ENCODE measurements at regions not wholly inside any gene's neighbourhood (a gene's known extent, or its start where the extent isn't known, plus 50 kb on each side); places are given as distances from the start of the nearest gene placed in this dataset.

DNA sequence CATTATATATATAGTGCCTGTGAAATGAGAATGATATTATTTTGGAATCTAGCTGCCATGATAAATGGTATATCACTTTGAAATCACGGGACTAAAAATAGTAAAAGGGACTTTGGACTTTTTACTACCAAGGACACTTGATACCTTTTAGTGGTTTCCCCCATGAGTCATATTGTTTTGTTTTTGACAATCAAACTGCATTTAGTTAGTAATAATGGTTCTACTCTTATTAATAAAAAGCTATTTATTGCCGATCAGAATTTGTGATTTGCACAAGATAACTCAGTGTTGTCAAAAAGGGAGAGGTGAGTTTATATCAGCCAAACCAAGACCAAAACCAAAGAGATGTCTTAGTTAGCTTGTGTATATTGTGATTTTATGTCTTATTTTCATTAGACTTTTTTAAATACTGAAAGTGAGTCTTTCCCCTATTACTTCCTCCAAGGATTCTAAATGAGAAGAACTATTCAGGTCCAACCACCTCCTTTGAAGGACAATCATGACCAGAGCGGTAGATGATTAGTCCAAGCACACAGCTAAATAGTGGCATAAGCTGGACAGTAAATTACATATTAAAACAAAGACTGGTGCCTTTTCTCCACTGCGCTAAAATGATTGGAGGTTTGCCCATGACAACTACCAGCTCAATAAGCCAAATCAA is 281.7 kb upstream of the ESRRG start:
- FAIRE-seq = no peak

GRCh38 chr1:217003355-217003754 is 280.1 kb upstream of the ESRRG start:
- no peak for FAIRE-seq
- no peak for DNase-seq (ENCODE audit: low spot score)

More for the DNA sequence above, 281.7 kb upstream of the ESRRG start:
- DNase-seq (ENCODE audit: low spot score) = no peak

- no peak for DNase-seq (ENCODE audit: low spot score)
- no peak for FAIRE-seq
These were observed 274.6 kb upstream of the ESRRG start for GRCh38 chr1:216997831-216998230.

- FAIRE-seq = no peak
- DNase-seq (ENCODE audit: low spot score) = no peak
These were observed 273.8 kb upstream of the ESRRG start for GRCh38 chr1:216997069-216997468.

GRCh38 chr1:216984536-216984935 is 261.3 kb upstream of the ESRRG start:
- FAIRE-seq = no peak
- no peak for DNase-seq (ENCODE audit: low spot score)

DNA sequence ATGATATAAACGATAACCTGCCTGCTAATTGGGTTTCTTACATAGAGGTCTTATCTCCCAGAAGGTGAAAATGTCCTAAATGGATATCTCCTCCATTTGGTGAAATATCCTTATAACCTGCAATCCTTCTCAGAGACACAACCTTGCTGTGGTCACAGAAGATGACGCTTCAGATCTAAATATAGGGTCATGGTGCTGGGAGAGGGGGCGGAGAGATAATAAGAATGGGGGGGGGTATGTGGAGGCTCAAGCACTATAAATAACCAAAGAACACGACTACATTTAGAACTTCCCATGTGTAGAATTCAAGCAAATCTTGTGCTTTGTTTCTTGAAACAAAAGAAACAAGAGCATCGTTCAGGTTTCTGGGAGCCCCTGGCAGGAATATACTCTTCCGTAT is 260.6 kb upstream of the ESRRG start:
- FAIRE-seq = no peak
- no peak for DNase-seq (ENCODE audit: low spot score)

DNA sequence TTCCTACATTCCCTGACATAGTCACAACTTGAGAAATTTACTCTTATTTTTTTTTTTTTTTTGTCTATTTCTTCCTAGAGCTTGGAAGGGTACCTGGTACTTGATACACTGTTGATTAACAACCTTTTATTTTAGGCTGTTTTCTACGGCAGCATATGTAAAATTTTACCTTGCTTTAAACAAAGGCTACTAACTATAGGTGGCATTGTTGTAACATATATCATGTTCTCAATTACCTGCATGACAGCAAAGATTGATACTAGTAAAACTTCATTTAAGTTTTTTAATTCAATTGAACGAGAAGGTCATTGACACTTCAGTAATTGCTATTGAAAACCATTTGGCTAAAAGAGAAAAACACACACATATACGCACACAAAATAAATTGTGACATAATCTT is 238.3 kb upstream of the ESRRG start:
- FAIRE-seq = no peak
- no peak for DNase-seq (ENCODE audit: low spot score)

DNA sequence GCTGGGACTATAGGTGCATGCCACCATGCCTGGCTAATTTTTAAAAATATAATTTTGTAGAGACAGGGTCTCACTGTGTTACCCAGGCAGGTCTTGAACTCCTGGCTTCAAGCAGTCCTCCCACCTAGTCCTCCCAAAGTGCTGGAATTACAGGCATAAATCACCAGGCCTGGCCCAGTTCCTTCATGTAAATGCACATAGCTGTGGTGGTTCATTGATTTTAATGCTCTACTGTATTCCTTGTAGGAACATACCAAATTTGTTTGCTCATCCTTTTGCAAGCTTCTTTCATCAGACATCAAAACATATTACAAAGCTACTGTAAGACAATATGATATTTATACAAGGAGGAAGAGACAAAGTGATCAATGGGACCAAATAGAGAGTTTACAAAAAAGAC is 237.5 kb upstream of the ESRRG start:
- no peak for DNase-seq (ENCODE audit: low spot score)
- no peak for FAIRE-seq

DNA sequence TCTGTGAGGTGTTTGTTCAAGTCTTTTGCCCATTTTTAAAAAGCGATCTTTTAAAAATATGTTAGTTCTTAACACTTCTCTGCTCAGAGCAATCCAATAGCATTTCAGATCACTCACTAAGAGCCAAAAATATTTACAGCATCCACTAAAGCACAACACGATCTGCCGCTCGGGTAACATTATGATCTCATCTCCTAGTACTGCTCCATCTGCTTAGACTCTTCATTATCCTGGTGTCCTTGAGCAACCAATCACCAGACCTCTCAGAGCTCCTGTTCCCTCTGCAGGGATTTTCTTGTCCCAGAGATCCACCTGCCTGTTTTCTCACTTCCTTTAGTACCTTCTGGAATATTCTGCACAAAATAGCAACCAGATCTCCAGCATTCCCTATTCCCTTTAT is 235.3 kb upstream of the ESRRG start:
- FAIRE-seq (no peak), DNase-seq (ENCODE audit: low spot score) (no peak)

DNA sequence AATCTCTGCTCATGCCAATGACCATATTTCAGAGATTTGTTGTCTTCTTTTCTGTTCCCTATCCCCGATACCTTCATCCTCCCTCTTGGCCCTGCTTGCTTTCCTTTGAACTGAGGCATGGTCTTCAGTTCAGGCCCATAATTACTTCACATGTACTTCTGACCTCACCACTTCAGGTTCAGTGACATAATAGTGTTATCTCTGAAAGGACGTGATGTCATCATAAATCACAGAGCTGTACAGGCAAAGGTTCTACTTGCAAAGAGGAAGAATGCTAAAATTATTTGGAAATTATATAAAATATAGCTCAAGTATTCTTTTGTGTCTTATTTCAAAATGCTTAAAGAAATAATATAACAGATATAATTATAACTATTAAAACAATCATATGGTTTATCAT is 230.3 kb upstream of the ESRRG start:
- DNase-seq (ENCODE audit: low spot score) = no peak
- no peak for FAIRE-seq

DNA sequence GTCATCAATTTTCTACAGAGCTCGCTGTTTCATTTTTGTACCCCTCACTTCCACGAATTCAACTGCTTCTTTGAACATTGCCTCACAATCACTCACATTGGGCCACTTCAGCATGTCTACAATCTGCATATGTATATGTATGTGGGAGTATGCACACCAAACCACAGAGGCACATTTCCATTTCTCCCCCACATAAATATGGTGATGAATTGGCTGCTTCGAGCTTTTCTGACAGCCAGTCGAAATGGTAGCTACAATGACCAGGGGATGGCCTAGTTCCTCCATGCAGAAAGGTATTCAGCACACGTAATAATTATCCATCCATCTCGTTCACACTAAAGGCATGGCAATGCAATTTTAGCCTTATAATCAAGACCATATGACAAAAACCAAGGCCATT is 229.6 kb upstream of the ESRRG start:
- DNase-seq (ENCODE audit: low spot score) (no peak), FAIRE-seq (peak; percentile 5)

GRCh38 chr1:216945538-216946080 is 222.4 kb upstream of the ESRRG start:
- FAIRE-seq (no peak), DNase-seq (ENCODE audit: low spot score) (no peak)

- DNase-seq (ENCODE audit: low spot score) = no peak
- no peak for FAIRE-seq
These were observed 221.8 kb upstream of the ESRRG start for GRCh38 chr1:216944864-216945510.

DNA sequence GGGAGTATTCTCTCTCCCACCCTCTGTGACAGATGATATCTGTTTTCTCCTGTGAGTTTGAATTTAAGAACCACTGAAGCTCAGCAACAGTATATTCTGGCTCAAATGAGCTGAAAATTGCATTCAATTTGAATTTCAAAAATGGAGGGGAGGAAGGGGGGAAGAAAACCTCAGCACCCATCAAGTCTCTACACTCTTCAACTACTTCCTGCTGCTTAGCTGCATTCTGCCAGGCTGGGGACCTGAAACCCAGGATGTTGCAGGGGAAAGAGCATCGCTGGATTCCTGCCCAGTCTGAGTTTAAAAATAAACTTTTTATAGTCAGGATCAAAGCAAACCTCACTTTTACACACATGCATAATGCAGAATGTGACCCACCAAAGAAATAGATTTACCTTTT is 214.3 kb upstream of the ESRRG start:
- DNase-seq (ENCODE audit: low spot score) (no peak), FAIRE-seq (no peak)

- FAIRE-seq = no peak
- DNase-seq (ENCODE audit: low spot score) = no peak
These were observed 213.6 kb upstream of the ESRRG start for GRCh38 chr1:216936779-216937178.

GRCh38 chr1:216935901-216936300 is 212.7 kb upstream of the ESRRG start:
- DNase-seq (ENCODE audit: low spot score) (no peak), FAIRE-seq (no peak)

DNA sequence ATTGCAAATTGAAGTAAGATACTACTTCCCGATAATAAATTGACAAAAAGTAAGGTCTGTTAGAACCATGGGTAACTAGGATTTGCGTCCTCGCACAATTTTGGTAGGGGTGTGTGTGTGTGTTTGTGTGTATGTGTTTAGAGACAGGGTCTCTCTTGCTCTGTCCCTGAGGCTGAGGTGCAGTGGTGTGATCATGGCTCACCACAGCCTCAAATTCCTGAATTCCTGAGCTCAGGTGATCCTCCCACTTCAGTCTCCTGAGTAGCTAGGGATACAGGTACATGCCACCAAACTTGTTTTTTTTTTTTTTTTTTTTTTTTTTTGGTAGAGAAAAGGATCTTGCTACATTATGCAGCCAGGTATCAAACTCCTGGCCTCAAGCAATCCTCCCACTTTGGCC is 209.2 kb upstream of the ESRRG start:
- DNase-seq (ENCODE audit: low spot score) (no peak), FAIRE-seq (no peak)

- DNase-seq (ENCODE audit: low spot score) (peak; percentile 46), FAIRE-seq (no peak)
These were observed 206.8 kb upstream of the ESRRG start for GRCh38 chr1:216929870-216930582.

DNA sequence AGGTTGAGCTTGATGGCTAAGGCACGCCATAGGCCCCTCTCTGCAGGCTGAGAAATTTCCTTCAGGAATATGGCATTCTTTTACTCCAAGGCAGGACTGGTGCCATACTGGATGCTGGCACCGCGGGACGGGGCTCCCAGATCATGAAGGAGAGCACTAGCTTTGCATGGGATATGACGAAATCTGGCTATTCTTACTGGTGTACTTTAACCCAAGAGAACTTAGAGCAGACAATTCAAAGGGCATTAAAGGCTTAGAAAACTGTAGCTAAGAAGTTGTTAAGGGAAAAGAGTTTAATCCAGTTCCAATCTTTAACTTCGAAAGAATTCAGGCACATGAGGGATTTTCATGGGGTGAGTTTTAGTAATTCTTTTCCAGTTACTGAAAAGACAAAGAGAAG is 204.4 kb upstream of the ESRRG start:
- DNase-seq (ENCODE audit: low spot score) (no peak), FAIRE-seq (no peak)

- DNase-seq (ENCODE audit: low spot score) (no peak), FAIRE-seq (no peak)
These were observed 203.7 kb upstream of the ESRRG start for GRCh38 chr1:216926720-216927510.

DNA sequence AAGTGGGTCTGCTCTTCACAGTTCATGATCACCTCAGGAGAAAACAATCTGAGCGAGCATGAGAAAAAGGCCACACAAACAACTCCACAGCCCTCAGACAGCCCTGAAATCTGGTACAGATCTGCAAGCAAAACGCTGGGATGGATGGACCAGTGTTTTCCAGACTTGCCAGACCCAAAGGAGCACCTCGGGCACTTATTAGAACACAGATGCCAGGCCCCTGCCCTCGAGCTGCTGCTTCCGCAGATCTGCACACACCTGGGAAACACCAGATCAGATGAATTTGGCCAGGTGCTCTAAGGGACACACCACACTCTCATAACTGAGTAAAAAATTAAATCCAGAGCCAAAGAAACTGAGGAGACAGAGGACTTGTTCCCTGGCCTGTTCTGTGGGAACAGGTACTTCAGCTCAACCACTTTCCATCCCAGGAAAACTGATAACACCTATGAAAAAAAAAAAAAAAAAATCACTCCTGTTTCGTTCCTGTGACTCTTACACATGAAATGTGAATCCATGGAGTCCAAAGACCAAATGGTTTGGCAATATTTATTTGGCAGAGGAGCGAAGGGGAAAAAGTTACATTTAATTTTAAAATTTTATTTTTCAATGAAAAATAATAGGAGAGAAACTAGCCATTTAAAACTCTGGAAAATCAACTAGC is 202.9 kb upstream of the ESRRG start:
- FAIRE-seq = no peak
- no peak for DNase-seq (ENCODE audit: low spot score)
